Suprapubic skin (tissue), 4 donors: ENCODE measurements at regions not wholly inside any gene's neighbourhood (a gene's known extent, or its start where the extent isn't known, plus 50 kb on each side); places are given as distances from the start of the nearest gene placed in this dataset.

ENCODE experiments used
- DNase-seq, 2 donors: peaks; one replicate each; pipeline ENCODE4 v3.0.0-alpha.2; 2019; ENCODE audit warnings: low spot score in 2 of 2
- H3K27ac ChIP-seq: fragments of 200-600 bp; sonication (generic); one replicate; pipeline ENCODE4 v1.5.1; 2019
- H3K27me3 ChIP-seq: fragments of 200-600 bp; sonication (generic); one replicate; pipeline ENCODE4 v1.5.1; 2019
- H3K36me3 ChIP-seq: fragments of 200-600 bp; sonication (generic); one replicate; pipeline ENCODE4 v1.5.1; 2019
- H3K4me1 ChIP-seq: fragments of 200-600 bp; sonication (generic); one replicate; pipeline ENCODE4 v1.5.1; 2019
- H3K4me3 ChIP-seq: fragments of 200-600 bp; sonication (generic); one replicate; pipeline ENCODE4 v1.5.1; 2019; ENCODE audit warnings: mild to moderate bottlenecking
- H3K9me3 ChIP-seq: fragments of 200-600 bp; sonication (generic); one replicate; pipeline ENCODE4 v1.5.1; 2019
- EP300 ChIP-seq: sonication (generic); formaldehyde crosslinking; IDR thresholded peaks from one replicate; pipeline ENCODE4 v1.6.1; 2017; ENCODE audit warnings: antibody characterized with exemption
- POLR2A ChIP-seq, 2 donors: fragments of 450-650 bp; IDR thresholded peaks; one replicate each; pipeline ENCODE4 v1.6.1; 2017; ENCODE audit warnings: antibody characterized with exemption in 2 of 2, mild to moderate bottlenecking in 2 of 2, moderate library complexity in 2 of 2
- POLR2AphosphoS5 ChIP-seq, 3 donors: sonication (generic); formaldehyde crosslinking; IDR thresholded peaks; one replicate each; pipeline ENCODE4 v1.6.1; 2017; ENCODE audit warnings: antibody characterized with exemption in 3 of 3
- WGBS: methylation state at CpG from one replicate; pipeline ENCODE4 v1.1.5; 2018; 5-methylcytosine and 5-hydroxymethylcytosine counted together
- TF ChIP-seq, protein P1 (sequence below), 2 donors: fragments of 200-600 bp in 1 of 2; fragments of 450-650 bp in 1 of 2; sonication (generic) in 1 of 2; IDR thresholded peaks; one replicate each; pipeline ENCODE4 v1.5.1; 2016 to 2019; ENCODE audit warnings: antibody characterized with exemption in 2 of 2, mild to moderate bottlenecking in 1 of 2, moderate library complexity in 1 of 2

DNA sequence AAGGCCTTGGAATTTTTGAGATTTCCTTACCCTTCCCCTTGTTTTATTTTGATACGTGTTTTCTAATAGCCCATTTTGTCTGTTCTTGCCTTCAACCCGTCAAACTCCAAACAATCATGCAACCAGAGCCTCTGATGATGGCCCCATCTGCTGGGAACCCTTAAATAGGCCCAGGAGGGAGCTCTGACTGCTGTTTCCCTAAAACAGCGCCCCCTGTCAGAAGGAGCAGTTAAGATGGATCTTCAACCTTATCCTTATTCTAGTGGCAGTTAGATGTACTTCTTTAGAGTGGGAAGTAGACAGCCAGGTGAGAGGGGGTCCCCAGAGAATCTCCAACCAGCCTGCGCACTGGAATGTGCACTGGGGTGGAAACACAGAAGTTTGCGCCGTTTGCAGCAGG lies 1031.0 kb upstream of the PCDH9 start:
- WGBS, result 82% methylated on average over 6 of the region's 6 CpGs
- H3K27ac ChIP-seq, result no peak overlapping the region
- TF ChIP-seq EP300 (no peak), POLR2AphosphoS5 (IDR thresholded peaks at IDR 0.05) (no peak), POLR2A (IDR thresholded peaks at IDR 0.05) (no peak)
- TF ChIP-seq, protein P1, sequence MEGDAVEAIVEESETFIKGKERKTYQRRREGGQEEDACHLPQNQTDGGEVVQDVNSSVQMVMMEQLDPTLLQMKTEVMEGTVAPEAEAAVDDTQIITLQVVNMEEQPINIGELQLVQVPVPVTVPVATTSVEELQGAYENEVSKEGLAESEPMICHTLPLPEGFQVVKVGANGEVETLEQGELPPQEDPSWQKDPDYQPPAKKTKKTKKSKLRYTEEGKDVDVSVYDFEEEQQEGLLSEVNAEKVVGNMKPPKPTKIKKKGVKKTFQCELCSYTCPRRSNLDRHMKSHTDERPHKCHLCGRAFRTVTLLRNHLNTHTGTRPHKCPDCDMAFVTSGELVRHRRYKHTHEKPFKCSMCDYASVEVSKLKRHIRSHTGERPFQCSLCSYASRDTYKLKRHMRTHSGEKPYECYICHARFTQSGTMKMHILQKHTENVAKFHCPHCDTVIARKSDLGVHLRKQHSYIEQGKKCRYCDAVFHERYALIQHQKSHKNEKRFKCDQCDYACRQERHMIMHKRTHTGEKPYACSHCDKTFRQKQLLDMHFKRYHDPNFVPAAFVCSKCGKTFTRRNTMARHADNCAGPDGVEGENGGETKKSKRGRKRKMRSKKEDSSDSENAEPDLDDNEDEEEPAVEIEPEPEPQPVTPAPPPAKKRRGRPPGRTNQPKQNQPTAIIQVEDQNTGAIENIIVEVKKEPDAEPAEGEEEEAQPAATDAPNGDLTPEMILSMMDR (IDR thresholded peaks at IDR 0.05), result no peak
- DNase-seq, result no peak
- no peaks in the 10 kb centered on the region for H3K4me1 ChIP-seq
- H3K27me3 ChIP-seq, result no peaks in the 10 kb centered on the region
- no peaks in the 10 kb centered on the region for H3K9me3 ChIP-seq
- H3K36me3 ChIP-seq, result no peaks in the 10 kb centered on the region
- no peak overlapping the region for H3K4me3 ChIP-seq

DNA sequence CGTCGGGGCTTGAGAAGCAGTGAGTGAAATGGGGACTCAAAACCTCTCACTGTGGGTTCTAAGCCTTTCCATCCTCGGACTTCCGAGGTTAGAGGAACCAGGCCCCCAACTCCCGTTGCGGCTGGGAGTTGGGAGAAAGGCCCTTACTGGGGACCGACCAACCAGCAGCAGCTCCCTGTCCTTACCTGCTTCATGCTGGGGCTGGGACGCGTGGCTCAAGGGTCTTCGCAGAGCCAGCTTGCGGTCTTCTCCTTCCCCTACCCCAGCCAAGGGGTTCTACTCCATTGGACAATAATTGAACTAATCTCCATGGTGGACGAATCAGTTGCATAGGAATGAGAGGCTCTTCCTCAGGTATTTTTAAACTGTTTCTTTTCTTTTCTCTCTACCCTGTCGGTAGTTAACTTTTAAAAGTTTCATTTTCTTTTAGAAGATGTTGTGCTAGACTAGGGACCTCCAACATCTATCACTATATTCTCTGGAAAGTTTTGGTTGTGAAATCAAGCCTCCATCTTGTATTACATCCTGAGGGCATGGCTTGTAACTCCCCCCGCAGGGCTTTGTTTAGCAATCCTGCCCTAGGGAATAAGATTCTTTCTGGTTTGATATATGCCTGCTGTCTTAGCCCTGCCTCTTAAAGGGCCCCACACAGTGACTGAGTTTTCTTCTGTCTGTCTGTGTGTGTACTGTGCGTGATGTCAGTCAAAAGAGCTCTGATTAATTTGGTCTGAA lies 1027.1 kb upstream of the PCDH9 start:
- TF ChIP-seq POLR2A (IDR thresholded peaks at IDR 0.05), result no peak
- TF ChIP-seq EP300, result no peak
- TF ChIP-seq, protein P1 (IDR thresholded peaks at IDR 0.05), result no peak
- 91% methylated on average over 15 of the region's 15 CpGs for WGBS
- no peaks in the 10 kb centered on the region for H3K36me3 ChIP-seq

DNA sequence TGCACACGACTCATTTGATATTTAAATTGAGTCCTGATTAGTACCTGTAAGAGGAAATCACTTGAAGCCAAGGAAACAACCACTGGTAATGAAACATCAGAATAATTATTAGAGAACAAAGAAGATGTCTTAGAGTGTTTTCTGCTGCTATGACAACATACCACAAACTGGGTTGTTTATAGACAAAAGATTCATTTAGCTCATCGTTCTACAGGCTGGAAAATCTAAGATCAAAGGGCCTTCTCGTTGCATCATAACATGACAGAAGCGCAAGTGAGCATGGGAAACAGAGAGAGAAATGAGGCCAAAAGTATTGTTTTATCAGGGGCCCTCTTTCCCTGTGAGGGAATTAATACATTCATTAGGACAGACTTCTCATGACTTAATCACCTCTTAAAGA lies 1024.0 kb upstream of the PCDH9 start:
- 67% methylated on average over 4 of the region's 4 CpGs for WGBS

More for the DNA sequence above, 1027.1 kb upstream of the PCDH9 start:
- no peaks in the 10 kb centered on the region for H3K4me1 ChIP-seq
- H3K9me3 ChIP-seq, result no peaks in the 10 kb centered on the region
- H3K27me3 ChIP-seq, result no peaks in the 10 kb centered on the region
- no peak overlapping the region for H3K4me3 ChIP-seq
- H3K27ac ChIP-seq, result no peak overlapping the region
- no peak for DNase-seq

DNA sequence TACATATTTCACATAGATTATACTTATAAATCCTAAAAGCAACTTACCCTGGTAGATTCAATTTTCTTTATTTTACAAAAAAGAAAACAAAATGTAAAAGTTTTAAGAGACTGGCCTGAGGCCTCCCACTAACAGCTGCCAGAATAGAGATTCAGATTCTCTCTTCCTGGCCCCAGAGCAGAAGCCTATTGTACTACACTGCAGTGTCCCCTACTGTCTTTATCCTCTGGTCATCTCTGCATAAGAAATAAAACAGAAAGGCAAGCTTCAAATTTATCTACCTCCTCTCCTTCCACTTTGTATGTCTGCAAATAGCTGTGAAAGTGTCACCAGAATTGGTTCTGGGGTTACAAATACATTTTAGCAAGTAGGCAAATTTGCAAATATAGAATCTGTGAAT lies 1004.1 kb upstream of the PCDH9 start:
- Histone ChIP-seq H3K27ac (no peak overlapping the region), H3K36me3 (no peaks in the 10 kb centered on the region), H3K27me3 (no peaks in the 10 kb centered on the region), H3K9me3 (no peaks in the 10 kb centered on the region), H3K4me3 (no peak overlapping the region), H3K4me1 (no peaks in the 10 kb centered on the region)
- TF ChIP-seq POLR2AphosphoS5 (IDR thresholded peaks at IDR 0.05) (no peak), EP300 (no peak), POLR2A (IDR thresholded peaks at IDR 0.05) (no peak)
- TF ChIP-seq, protein P1 (IDR thresholded peaks at IDR 0.05), result no peak
- no peak for DNase-seq

More for the DNA sequence above, 1024.0 kb upstream of the PCDH9 start:
- Histone ChIP-seq H3K4me3 (no peak overlapping the region), H3K27me3 (no peaks in the 10 kb centered on the region), H3K9me3 (no peaks in the 10 kb centered on the region), H3K4me1 (no peaks in the 10 kb centered on the region), H3K27ac (no peak overlapping the region), H3K36me3 (no peaks in the 10 kb centered on the region)
- TF ChIP-seq EP300, result no peak
- TF ChIP-seq, protein P1 (IDR thresholded peaks at IDR 0.05), result no peak
- no peak for TF ChIP-seq POLR2AphosphoS5 (IDR thresholded peaks at IDR 0.05)
- TF ChIP-seq POLR2A (IDR thresholded peaks at IDR 0.05), result no peak
- DNase-seq, result no peak

DNA sequence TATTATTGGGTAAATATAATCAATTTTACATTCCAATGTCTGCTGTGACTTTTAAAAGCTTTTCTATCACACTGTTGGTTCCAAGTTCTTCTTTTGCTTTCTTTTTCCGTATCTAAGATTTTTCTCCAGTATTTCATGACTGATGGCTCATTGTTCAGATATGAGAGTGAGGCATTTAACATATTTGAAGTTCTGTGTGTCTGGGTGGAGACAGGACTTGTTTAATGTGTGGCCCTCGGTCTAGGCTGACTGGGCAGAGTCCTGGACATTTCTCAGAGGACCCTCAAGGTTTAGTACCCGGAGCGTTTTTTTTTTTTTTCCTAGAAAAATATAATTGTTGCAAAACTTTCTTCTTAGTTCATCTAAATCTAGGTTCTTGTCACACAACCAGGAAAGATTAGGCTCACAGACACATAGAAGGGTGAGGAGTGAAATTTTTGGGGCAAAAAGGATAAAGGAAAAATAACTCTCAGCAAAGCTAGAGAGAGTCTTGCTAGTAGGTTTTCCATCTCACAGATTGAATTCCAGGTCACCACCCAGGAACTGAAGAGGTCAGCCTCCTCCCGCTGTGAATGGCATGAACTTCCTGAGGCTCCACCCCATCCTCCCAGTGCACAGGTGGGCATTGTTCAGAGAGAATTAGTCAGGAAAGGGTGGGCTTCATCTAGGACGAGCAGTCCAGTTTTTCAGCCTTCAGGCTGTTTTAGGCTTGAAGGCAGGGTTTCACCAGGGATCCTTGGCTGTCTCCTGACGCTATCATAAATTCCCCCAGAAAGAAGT lies 1002.4 kb upstream of the PCDH9 start:
- Histone ChIP-seq H3K9me3 (no peaks in the 10 kb centered on the region), H3K27me3 (no peaks in the 10 kb centered on the region), H3K27ac (no peak overlapping the region), H3K36me3 (no peaks in the 10 kb centered on the region), H3K4me3 (no peak overlapping the region), H3K4me1 (no peaks in the 10 kb centered on the region)
- no peak for TF ChIP-seq EP300
- no peak for TF ChIP-seq POLR2AphosphoS5 (IDR thresholded peaks at IDR 0.05)
- no peak for TF ChIP-seq POLR2A (IDR thresholded peaks at IDR 0.05)
- TF ChIP-seq, protein P1 (IDR thresholded peaks at IDR 0.05), result no peak
- no peak for DNase-seq
- 60% methylated on average over 7 of the region's 7 CpGs for WGBS
